DMS114 treated with DMSO at 0.1 percent for 48 hours (cell line): ENCODE measurements at regions not wholly inside any gene's neighbourhood (a gene's known extent, or its start where the extent isn't known, plus 50 kb on each side); places are given as distances from the start of the nearest gene placed in this dataset.
"Not testable (repeated sequence)": the region's sequence is repeated elsewhere in the genome, so short reads cannot be mapped to it uniquely, and the experiment has no call there.

Experiments
- DNase-seq: peaks from one replicate; lab custom pipeline; 2025; ENCODE audit not compliant: unreplicated experiment; lab: John Stamatoyannopoulos, UW

DNA sequence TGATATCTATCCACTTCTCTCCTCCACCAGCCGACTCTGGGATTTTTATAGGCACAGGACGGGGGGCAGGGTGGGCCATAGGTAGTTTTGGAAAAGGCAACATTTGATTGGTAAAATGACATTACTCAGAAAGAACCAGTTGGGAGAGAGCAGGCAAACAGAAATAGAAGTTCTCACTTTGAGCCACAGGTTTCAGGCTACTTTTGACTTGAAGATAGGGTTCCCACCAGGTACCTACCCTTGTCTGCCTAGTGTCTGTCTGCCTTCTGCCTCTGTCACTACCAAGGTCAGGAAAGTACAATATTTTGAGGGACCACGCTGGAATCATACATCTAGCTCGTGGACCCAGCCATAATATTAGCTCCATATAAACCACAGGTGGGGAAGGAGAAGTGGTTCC, 412.9 kb upstream of the GRM7 start:
- DNase-seq: no peak

DNA sequence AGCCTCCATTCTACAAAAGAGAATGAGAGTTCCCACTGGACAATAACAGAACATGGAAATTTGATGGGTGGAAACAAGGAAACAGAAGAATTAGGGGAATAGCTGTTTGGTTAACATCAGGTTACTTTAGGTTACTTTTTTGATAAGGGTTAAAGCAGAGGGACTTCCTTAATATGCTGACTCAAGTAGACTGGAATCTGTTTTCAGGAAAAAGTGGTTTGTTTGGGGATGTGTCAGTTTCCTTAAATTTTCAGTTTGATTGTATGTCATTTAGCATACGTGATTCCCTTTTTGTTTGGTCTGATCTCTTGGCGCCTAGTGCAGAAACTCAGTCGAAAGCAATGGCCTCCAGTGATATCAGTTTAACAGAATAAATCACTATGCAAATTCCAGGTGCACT, 411.8 kb upstream of the GRM7 start:
- DNase-seq: no peak

DNA sequence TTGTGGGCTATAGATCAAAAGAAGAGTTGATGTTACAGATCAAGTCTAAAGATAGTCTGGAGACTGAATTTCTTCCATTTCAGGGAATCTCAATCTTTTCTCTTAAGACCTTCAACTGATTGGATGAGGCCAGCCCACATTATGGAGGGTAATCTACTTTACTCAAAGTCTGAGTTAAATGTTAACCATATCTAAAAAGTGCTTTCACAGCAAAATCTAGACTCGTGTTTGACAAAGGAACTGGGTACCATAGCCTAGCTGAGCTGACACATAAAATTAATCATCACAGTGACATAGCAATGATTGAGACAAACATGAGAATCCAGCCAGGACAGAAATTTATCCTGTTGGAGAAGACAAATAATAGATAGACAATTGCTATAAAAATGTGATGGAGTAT, 407.9 kb upstream of the GRM7 start:
- no peak for DNase-seq

DNA sequence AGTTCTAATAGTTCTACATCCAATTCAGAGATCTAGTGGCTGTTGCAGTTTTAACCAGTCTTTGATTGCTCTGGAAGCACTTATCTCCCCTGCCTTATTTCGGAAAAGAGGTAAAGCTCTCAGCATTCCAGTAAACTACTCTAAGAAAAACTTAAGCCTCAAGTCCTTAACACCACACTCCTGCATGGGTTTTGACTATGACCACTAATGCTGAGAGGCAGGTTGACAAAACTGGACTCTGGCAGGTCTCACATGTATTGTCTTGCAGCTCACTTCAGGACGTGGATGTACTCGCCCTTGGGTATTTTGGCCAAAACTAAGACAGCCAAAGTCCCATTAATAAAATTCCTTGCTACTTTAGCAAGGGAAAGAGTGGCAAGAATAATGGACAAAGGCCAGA, 405.9 kb upstream of the GRM7 start:
- DNase-seq: no peak

DNA sequence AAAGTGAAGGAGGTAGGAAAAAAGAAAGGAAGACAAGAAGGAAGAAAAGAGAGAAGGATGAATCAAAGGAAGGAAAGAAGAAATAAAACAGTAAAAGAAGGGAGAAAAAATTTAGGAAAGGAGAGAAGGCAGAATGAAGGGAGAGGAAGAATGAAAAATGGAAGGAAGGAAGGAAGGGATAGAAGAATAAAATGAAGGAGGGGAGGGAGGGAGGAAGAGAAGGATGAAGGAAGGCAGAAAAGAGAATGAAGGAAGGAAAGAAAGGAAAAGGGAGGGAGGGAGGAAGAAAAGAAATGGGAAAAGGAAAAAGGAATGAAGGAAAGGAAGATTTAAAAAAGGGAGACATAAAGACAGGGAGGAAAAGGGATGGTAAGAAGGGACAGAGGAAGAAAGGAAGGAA, 393.7 kb upstream of the GRM7 start:
- no peak for DNase-seq

DNA sequence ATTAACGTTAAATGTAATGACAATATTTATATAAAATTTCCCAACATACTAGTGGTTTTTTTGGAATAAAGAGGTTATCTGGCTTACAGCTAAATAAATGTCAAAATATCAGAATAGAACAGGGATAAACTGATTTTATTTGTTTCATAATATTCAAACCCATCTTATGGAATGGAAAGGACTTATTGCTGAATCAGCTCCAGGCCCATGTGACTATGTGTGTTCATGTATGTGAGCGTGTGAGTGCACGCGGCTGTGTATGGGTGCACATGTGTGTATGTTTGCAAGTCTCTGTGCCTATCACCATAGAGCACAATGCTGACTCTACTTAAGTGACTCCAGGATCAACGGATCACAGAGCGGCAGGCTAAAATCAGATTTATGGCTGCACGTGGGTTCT, 392.3 kb upstream of the GRM7 start:
- DNase-seq: no peak

DNA sequence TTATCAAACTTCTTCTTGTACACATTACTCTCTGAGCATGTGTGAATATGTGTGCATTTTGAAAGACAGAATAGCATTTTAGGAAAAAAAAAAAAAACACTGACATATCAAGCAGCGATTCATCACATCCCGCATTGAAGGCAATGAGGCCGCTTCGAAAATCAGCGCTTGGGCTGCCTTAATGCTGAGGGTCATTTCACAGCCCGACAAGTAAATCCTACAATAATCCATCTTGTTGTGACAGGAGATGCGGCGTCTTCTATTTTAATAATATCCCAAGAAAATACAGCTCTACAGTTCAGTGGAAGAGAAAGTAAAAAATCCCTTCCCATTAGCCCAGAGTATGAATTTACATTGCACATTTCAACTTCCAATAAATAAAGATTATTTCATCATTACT, 389.2 kb upstream of the GRM7 start:
- no peak for DNase-seq

DNA sequence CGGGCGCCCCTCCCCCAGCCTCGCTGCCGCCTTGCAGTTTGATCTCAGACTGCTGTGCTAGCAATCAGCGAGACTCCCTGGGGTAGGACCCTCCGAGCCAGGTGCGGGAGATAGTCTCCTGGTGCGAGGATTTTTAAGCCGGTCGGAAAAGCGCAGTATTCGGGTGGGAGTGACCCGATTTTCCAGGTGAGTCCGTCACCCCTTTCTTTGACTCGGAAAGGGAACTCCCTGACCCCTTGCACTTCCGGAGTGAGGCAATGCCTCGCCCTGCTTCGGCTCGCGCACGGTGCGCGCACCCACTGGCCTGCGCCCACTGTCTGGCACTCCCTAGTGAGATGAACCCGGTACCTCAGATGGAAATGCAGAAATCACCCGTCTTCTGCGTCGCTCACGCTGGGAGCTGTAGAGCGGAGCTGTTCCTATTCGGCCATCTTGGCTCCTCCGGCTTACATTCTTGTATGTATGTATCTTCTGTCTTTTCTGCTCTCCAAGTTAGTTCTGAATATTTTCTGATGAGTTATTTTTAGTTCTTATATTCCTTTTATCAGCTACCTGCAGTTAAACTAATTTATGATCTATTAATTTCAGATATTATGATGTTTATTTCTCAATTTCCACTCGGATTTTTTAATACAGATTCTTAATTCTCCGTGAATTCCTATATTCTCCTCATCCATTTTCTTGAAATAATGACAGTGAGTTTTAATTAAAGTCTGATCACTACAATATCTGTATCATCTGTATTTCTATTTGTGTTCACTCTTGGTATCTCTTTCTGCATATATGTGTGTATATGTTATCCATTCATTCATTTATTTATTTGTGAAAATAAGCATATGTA, 370.2 kb upstream of the GRM7 start:
- DNase-seq: not testable (repeated sequence)

DNA sequence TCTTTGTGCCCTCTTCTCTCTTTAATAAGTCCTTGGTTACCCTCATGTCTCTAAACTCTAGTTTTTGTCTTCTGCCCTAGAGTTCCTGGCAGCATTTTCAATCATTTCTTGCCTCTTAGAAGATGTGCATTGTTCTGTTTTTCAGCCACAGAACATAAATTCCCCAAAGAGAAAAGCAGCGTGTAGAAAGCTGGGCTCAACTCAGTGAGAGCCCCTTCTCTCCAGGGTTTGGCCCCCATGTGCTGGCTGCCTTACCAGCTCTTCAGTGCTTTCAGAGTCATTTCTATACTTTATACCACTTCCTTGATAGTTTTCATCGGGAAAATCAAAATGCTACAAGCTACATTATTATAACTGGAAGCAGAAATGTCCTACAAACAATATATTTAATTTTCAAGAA, 369.1 kb upstream of the GRM7 start:
- DNase-seq: no peak

DNA sequence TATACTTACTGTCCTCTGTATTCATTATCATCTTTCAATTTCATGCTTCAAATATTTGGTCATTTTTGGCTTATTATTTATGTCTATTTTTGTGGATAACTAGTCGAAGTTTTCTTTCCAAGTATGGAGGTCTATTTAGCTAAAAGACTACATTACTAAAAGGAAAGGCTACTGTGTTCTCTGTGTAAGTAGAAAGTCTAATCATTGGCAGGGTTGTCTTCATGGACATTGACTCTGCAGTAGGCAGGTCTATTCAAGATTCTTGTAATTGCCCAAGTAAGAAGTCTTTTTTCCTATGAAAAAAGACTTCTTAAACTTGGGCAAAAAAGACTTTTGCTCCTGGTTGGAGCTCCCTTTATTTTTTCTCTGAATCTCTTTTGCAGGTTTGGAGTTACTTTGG, 368.6 kb upstream of the GRM7 start:
- no peak for DNase-seq

DNA sequence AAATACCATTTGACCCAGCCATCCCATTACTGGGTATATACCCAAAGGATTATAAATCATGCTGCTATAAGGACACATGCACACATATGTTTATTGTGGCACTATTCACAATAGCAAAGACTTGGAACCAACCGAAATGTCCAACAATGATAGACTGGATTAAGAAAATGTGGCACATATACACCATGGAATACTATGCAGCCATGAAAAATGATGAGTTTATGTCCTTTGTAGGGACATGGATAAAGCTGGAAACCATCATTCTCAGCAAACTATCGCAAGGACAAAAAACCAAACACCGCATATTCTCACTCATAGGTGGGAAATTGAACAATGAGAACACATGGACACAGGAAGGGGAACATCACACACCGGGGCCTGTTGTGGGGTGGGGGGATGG, 362.0 kb upstream of the GRM7 start:
- DNase-seq: not testable (repeated sequence)

DNA sequence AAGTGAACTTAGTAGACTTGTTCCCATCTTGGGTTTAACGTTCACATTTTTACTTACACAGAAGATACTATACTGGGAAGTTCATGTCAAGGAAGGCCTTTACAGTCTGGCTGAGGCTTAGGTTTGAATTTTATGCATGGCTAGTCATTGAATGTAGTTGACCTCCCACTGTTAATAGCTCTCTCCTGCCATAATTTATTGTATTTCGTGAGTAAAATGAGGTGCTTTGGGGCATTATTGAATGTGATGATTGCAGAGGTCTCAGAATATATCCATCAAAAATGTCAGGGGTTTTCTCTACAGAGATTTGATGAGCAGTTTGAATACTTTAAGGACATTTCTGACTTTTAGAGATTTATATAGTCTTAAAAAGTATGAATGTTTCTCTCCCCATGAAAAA, 356.6 kb upstream of the GRM7 start:
- no peak for DNase-seq

DNA sequence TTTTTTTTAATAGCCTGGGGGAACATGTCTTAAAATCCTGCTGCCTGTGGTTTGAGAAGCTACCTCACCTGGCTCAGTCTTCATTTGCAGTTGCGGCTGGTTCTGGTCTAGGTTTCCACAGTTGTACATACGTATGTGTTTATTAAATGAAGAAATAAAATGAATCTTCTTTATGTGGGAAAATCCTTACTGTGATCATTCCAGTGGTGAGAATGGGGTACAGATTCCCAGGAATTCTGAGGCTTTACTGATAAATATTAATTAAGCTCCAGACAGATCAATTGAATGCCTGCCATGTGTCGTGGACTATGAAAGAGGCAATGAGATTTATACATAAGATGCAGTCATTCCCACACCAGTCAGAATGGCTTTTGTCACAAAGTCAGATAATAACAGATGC, 356.1 kb upstream of the GRM7 start:
- no peak for DNase-seq

DNA sequence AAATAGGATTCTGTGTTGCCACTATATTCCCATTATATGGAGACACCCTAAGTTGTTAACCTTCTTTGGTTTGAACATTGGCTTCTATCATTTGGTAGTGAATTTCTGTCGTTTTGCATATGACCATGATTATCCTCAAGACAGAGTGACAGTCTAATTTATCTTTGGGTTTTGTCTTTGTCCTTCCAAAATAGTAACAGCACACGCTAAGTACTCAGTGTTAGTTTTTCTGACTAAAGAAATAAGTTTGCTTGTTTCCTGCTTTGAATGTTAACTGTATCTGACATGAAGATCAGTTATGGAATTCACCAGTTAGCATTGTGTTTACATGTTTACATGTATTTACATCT, 352.5 kb upstream of the GRM7 start:
- DNase-seq: no peak

DNA sequence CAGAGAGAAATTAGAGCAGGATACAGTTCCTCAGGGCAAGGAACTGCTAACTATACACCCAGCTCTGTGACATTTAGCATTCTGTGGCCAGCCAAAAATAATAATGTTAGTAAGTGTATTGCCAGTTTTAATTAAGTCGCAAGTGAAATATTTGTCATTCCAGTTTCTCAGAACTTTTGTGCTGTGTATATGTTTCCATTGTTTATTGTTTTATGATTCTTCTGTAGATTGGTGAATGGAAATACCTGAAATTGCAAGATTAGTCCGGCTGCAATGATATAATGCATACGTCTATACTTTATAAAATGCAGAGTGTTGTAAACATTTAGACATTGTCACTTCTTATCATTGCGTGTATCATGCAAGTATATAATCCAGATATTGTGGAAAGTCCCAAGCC, 351.3 kb upstream of the GRM7 start:
- no peak for DNase-seq

DNA sequence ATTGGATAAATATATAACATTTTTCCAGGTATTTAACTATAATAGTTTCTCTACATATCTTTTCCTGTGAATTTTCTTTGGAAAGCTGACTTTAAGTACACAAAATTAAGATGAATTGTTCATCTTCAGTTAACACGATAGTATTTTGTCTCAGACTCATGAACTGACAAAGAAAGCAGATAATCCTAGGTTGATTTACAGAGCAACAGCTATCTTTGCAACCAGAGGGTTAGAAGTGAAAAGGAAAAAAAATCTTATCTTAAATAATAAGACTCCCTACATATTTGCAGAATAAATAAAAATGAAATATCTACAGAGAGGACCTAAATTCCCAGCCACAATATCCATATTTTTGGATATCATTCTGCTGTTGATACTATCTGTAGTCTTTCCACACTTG, 350.2 kb upstream of the GRM7 start:
- DNase-seq: no peak

DNA sequence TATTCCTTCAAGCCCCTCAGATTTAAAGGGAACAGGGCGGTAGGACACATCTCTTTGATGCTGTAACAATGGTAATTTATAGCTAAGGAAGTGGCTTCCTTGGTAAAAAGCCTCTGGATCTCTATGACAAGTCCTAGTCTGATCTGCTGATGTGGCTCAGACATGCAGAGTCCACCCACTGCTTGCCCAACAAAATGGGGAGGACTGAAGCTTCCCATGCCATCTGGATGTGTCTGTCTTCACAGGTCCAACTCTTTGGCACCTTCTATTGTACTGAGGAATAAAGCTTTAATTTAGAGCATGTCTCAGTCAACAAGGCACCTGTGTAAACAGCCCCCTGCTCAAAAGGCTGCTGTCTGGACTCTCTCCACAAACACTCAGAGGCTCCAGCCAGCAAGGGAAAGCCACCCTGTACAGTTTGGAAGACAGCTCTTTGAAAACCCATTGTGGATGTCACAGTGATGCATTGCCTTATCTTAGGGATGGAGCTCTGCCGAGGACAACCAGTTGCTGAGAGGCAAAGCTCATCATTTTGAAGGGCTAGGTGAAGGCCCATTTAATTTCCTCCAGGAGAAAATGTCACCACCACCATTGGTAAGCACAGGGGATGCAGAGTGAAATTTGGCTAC, 348.6 kb upstream of the GRM7 start:
- no peak for DNase-seq

DNA sequence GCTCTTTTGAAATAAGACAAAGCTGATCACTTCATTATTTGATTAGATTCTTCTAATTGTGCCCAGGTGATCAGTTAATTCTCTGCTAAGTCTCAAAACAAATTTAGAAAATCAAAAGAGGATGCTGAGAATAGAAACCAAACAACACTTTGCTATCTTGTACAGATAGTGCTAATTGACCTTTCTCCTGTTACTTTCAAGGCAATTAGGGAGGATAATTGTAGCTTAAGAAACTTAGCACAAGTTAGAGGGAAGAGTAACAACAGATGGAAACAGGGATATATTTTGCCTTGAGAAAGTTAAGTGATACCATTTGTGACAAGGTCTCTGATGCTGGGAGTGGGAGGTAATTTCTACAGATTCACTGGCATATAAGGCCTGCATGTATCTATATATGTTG, 344.8 kb upstream of the GRM7 start:
- DNase-seq: no peak

DNA sequence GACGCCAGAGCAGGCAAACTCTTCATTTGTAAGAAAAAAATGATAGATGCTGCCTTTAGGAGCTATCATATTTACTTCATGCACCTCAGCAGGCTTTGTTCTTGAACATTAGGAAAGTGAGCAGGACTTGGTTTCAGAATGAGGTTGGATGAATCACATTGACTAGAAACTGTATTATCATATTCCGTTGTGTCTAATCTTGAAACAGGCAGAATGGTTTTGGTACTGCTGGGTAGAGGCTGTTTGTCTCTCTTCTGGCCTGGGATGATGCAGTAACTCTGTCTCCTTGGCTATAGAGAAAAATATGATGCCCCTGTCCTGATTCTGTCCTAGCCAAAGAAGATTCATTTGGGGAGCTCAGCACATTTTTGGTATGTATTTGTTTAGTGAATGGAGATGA, 344.2 kb upstream of the GRM7 start:
- no peak for DNase-seq

DNA sequence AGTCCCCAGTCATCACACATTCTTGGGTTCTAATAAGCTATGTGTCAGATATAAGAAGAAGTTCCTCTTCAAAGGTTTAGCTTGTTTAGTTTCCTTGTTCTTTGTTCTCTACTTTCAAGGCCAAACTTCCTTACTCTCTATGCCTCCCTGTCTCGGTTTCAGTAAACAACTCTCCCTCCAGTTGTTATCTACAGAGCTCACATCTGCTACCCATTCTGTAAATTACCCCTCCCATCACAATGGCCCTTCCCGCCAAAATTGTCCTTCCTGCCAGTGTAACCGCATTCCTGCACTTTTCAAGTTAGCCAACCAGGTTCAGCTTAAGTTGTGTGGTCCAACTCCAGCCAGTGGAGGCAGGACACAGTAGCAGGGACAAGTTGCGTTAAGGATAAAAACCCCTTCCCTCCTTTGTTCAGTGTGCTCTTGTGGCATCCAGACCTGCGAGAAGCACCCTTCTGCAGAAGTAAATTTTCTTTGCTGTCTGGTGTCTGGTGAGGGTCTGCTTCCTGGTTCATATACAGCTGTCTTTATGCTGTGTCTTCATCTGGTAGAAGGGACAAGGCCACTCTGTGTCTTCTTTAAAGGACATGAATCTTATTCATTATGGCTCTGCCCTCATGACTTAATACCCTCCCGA, 342.1 kb upstream of the GRM7 start:
- DNase-seq: no peak

DNA sequence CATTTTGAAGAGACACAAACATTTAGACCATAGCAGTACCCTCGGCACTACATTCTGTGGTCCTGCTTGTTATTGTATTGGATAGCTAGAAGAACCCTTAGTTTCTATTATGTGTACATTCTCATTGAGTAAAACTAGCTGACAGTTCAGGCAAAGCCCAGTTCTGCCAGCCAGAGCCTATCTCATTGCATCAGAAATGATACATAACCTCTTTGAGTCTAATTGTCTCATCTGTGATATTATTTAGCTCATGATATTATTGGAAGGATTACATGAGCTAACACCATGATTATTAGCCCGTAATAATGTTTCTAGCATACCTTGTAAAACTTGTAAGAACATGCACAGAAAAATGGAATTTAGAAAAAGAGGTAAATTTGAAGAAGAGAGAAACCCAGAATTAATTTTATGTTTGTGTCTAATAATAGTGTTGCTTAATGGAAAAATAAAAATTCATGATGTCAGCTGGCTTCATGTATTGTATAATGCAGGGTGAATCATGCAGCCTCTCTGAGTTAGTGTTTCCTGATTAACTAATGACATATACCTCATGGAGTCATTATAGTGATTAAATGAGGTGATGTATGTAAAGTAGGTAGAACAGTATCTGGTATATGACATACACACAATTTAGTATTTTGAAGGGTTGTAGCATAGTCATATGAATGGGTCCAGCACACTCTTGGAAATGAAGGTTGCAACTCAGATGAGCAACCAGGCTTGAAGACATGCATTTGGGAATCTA, 339.4 kb upstream of the GRM7 start:
- no peak for DNase-seq

DNA sequence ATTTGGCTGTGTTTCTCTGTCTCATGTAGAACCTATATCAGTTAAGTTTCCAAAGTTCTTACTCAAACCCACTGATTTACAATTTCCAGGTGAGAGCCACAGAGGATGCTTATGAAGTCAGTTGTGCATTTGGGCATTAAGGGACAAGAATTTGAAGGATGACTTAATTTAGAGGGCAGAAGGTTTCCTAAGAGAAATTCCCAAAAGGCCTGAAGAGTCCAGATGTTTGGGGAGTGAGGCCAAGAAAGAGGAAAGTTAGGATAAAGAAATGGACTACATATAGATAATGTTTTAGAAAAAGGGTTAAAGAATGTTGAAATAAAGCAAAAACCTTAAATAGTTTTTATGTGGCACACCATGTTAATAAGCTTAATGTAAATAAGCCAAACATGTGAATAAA, 338.7 kb upstream of the GRM7 start:
- no peak for DNase-seq
